ENCODE measurements at regions not wholly inside any gene's neighbourhood (a gene's known extent, or its start where the extent isn't known, plus 50 kb on each side); places are given as distances from the start of the nearest gene placed in this dataset.

GRCh38 chr6:121582262-121582661, 146.8 kb downstream of the GJA1 start:
- no peaks in the 10 kb centered on the region for H3K27me3 ChIP-seq
- DNase-seq (ENCODE audit: low spot score in 2 of 2) = no peak
- H3K36me3 ChIP-seq = no peaks in the 10 kb centered on the region
- no peak for TF ChIP-seq EP300 (IDR thresholded peaks at IDR 0.05)
- no peak for TF ChIP-seq CTCF (IDR thresholded peaks at IDR 0.05)
- TF ChIP-seq POLR2A (IDR thresholded peaks at IDR 0.05) = no peak
- H3K4me1 ChIP-seq = peaks cover 0 to 3% (median 0%) of the 10 kb centered on the region in 4 donors
- H3K27ac ChIP-seq = no peak overlapping the region
- no peak overlapping the region for H3K4me3 ChIP-seq
- 88 to 93% methylated on average over 3 of the region's 3 CpGs for WGBS, 2 donors
- no peaks in the 10 kb centered on the region for H3K9me3 ChIP-seq

- H3K4me1 ChIP-seq = peaks cover 0 to 3% (median 0%) of the 10 kb centered on the region in 4 donors
- DNase-seq (ENCODE audit: low spot score in 2 of 2) = no peak
- H3K36me3 ChIP-seq = no peaks in the 10 kb centered on the region
- H3K9me3 ChIP-seq = no peaks in the 10 kb centered on the region
- no peak overlapping the region for H3K4me3 ChIP-seq
- WGBS, 2 donors = 67 to 76% methylated on average over 4 of the region's 4 CpGs
- H3K27me3 ChIP-seq = no peaks in the 10 kb centered on the region
- TF ChIP-seq EP300 (IDR thresholded peaks at IDR 0.05) (no peak), POLR2A (IDR thresholded peaks at IDR 0.05) (no peak), CTCF (IDR thresholded peaks at IDR 0.05) (no peak)
- H3K27ac ChIP-seq = no peak overlapping the region
These were observed 149.3 kb downstream of the GJA1 start for GRCh38 chr6:121584586-121585369.

GRCh38 chr6:121590438-121590837, 155.0 kb downstream of the GJA1 start:
- no peak for TF ChIP-seq CTCF (IDR thresholded peaks at IDR 0.05)
- TF ChIP-seq EP300 (IDR thresholded peaks at IDR 0.05) = no peak
- no peak for TF ChIP-seq POLR2A (IDR thresholded peaks at IDR 0.05)
- Histone ChIP-seq H3K9me3 (no peaks in the 10 kb centered on the region), H3K27me3 (no peaks in the 10 kb centered on the region), H3K4me3 (no peak overlapping the region), H3K4me1 (no peaks in the 10 kb centered on the region), H3K27ac (no peak overlapping the region), H3K36me3 (no peaks in the 10 kb centered on the region)
- no peak for DNase-seq (ENCODE audit: low spot score in 2 of 2)
- 28 to 40% methylated on average over 2 of the region's 2 CpGs for WGBS, 2 donors

- H3K27ac ChIP-seq = no peak overlapping the region
- no peak for DNase-seq (ENCODE audit: low spot score in 2 of 2)
- H3K27me3 ChIP-seq = no peaks in the 10 kb centered on the region
- H3K4me1 ChIP-seq = no peaks in the 10 kb centered on the region
- TF ChIP-seq CTCF (IDR thresholded peaks at IDR 0.05) = no peak
- no peak overlapping the region for H3K4me3 ChIP-seq
- no peaks in the 10 kb centered on the region for H3K9me3 ChIP-seq
- no peaks in the 10 kb centered on the region for H3K36me3 ChIP-seq
- 74 to 79% methylated on average over 4 of the region's 4 CpGs for WGBS, 2 donors
These were observed 155.5 kb downstream of the GJA1 start for GRCh38 chr6:121590916-121591315.

- no peak overlapping the region for H3K27ac ChIP-seq
- WGBS, 2 donors = 84 to 91% methylated on average over 7 of the region's 7 CpGs
These were observed 157.0 kb downstream of the GJA1 start for GRCh38 chr6:121592261-121592935.

More at GRCh38 chr6:121592261-121592935, 157.0 kb downstream of the GJA1 start:
- Histone ChIP-seq H3K4me1 (no peaks in the 10 kb centered on the region), H3K27me3 (no peaks in the 10 kb centered on the region), H3K9me3 (no peaks in the 10 kb centered on the region), H3K36me3 (no peaks in the 10 kb centered on the region), H3K4me3 (no peak overlapping the region)
- no peak for DNase-seq (ENCODE audit: low spot score in 2 of 2)
- no peak for TF ChIP-seq POLR2A (IDR thresholded peaks at IDR 0.05)
- no peak for TF ChIP-seq EP300 (IDR thresholded peaks at IDR 0.05)
- TF ChIP-seq CTCF (IDR thresholded peaks at IDR 0.05) = no peak

All from tibial nerve (tissue), 4 donors.